K562 (cell line): ENCODE measurements at regions not wholly inside any gene's neighbourhood (a gene's known extent, or its start where the extent isn't known, plus 50 kb on each side); places are given as distances from the start of the nearest gene placed in this dataset.

Source experiments
- ATAC-seq: fragments of 200-7000 bp; cut with Tn5 transposase; 3 replicates; pipeline ENCODE4 v1.9.1; 2020; ENCODE audit warnings: moderate library complexity
- BruUV-seq: library from RNA; stranded (reverse); fragments of 400-500 nt; replicated peaks from 2 replicates; lab custom pipeline; 2021; lab: Mats Ljungman, UMichigan
- CTCF ChIA-PET: fragments of 300-600 bp; formaldehyde crosslinking; extraction: SDS; loops from one replicate; lab custom pipeline; 2021; ENCODE audit warnings: low intra/inter-chr PET ratio; lab: Yijun Ruan, JAX
- POLR2A ChIA-PET: fragments of 300-600, 350-650 bp; sonication (Branson Sonifier 250); formaldehyde crosslinking; extraction: SDS; loops from one replicate; lab custom pipeline; 2021; ENCODE audit warnings: antibody characterized with exemption, inconsistent platforms; lab: Yijun Ruan, JAX
- DNase-seq, 4 experiments: peaks; one replicate each; pipeline versions ENCODE4 v3.0.0 to v3.0.0-alpha.2; 2011 to 2018; ENCODE audit warnings: low spot score in 3 of 4, mixed read lengths in 3 of 4; ENCODE audit errors: extremely low read depth in 1 of 4
- FAIRE-seq: peaks from 2 replicates; lab custom pipeline; 2011; peaks lifted over from hg19 to GRCh38; lab: Jason Lieb, UNC
- H2AFZ ChIP-seq: 2 replicates; pipeline ENCODE4 v1.6.0; 2011; ENCODE audit warnings: low read depth, low read length, control low read depth, inconsistent platforms
- H3K27ac ChIP-seq: fragments of 200-600 bp; 3 replicates; pipeline ENCODE4 v1.8.0; 2011; ENCODE audit warnings: low read depth, mild to moderate bottlenecking, control low read depth, inconsistent platforms, low read length, moderate library complexity, mixed read lengths; ENCODE audit errors: extremely low read depth
- H3K27me3 ChIP-seq, 2 experiments: fragments of 300-600 bp in 1 of 2; 2 replicates in 1 of 2; 3 replicates in 1 of 2; pipeline versions ENCODE4 v1.6.0 to v1.8.0; 2011; ENCODE audit warnings: inconsistent platforms in 2 of 2, low read length in 2 of 2, mild to moderate bottlenecking in 1 of 2, mixed read lengths in 1 of 2, moderate library complexity in 1 of 2; ENCODE audit not compliant: control insufficient read depth in 2 of 2, insufficient read depth in 2 of 2
- H3K36me3 ChIP-seq: fragments of 300-600 bp; 3 replicates; pipeline ENCODE4 v1.8.0; 2011; ENCODE audit warnings: mild to moderate bottlenecking, low read length, inconsistent platforms; ENCODE audit not compliant: control insufficient read depth, insufficient read depth
- H3K4me1 ChIP-seq, 2 experiments: fragments of 200-600 bp in 1 of 2; replicated peaks in 1 of 2; 2 replicates in 1 of 2; 3 replicates in 1 of 2; pipeline versions ENCODE4 v1.5.1 to v1.8.0; 2011; ENCODE audit warnings: inconsistent platforms in 2 of 2, low read length in 2 of 2, mild to moderate bottlenecking in 1 of 2, mixed read lengths in 1 of 2, moderate library complexity in 1 of 2; ENCODE audit not compliant: control insufficient read depth in 2 of 2, insufficient read depth in 2 of 2
- H3K4me2 ChIP-seq: 2 replicates; pipeline ENCODE4 v1.6.1; 2011; ENCODE audit warnings: low read length, control low read depth, inconsistent platforms, mixed read lengths; ENCODE audit not compliant: insufficient read depth
- H3K4me3 ChIP-seq: fragments of 200-600 bp; sonication (generic), shearing (Covaris generic); 2 replicates; pipeline ENCODE4 v1.5.1; 2016; ENCODE audit warnings: control low read depth, inconsistent platforms
- H3K79me2 ChIP-seq: fragments of 200-600 bp; 3 replicates; pipeline ENCODE4 v1.8.0; 2011; ENCODE audit warnings: low read length, inconsistent platforms; ENCODE audit not compliant: control insufficient read depth, insufficient read depth
- H3K9ac ChIP-seq, 2 experiments: 2 replicates each; pipeline versions ENCODE4 v1.6.0 to v1.6.1; 2011; ENCODE audit warnings: low read depth in 2 of 2, low read length in 2 of 2, control low read depth in 1 of 2, inconsistent platforms in 1 of 2, mild to moderate bottlenecking in 1 of 2, mixed read lengths in 1 of 2; ENCODE audit not compliant: insufficient read depth in 1 of 2
- H3K9me1 ChIP-seq: one replicate; pipeline ENCODE4 v1.6.0; 2011; ENCODE audit warnings: inconsistent platforms, mild to moderate bottlenecking, low read length, moderate library complexity; ENCODE audit not compliant: control insufficient read depth, insufficient read depth
- H3K9me3 ChIP-seq: replicated peaks from 2 replicates; pipeline ENCODE4 v1.5.1; 2011; ENCODE audit warnings: low read depth, low read length, inconsistent platforms; ENCODE audit not compliant: control insufficient read depth, insufficient read depth
- H4K20me1 ChIP-seq: replicated peaks from 2 replicates; pipeline ENCODE4 v1.6.1; 2011; ENCODE audit warnings: low read length, inconsistent platforms, mixed read lengths; ENCODE audit not compliant: control insufficient read depth, insufficient read depth
- CLOCK ChIP-seq: fragments of 250-450 bp; sonication (Bioruptor Pico); IDR thresholded peaks from 2 replicates; pipeline ENCODE4 v1.4.0; 2020; ENCODE audit warnings: mild to moderate bottlenecking, moderate library complexity, borderline replicate concordance
- GATAD2B ChIP-seq: fragments of 450-650 bp; IDR thresholded peaks from 2 replicates; pipeline ENCODE4 v1.6.1; 2017; ENCODE audit warnings: mild to moderate bottlenecking, borderline replicate concordance
- HBP1 ChIP-seq: fragments of 450-650 bp; formaldehyde crosslinking; IDR thresholded peaks from 2 replicates; pipeline ENCODE4 v1.4.0; 2022; ENCODE audit warnings: missing genetic modification characterization
- HDAC8 ChIP-seq: fragments of 450-650 bp; IDR thresholded peaks from 2 replicates; pipeline ENCODE4 v1.6.1; 2016; ENCODE audit warnings: mild to moderate bottlenecking, missing genetic modification characterization, moderate library complexity, missing compliant biosample characterization
- MAFG ChIP-seq: fragments of 450-650 bp; conservative IDR thresholded peaks from 2 replicates; pipeline ENCODE4 v1.6.1; 2016; ENCODE audit warnings: missing genetic modification characterization, missing compliant biosample characterization
- NCOR1 ChIP-seq: fragments of 450-650 bp; IDR thresholded peaks from 2 replicates; pipeline ENCODE4 v1.6.1; 2016; ENCODE audit warnings: mild to moderate bottlenecking, moderate library complexity
- PRPF4 ChIP-seq: fragments of 200-400 bp; formaldehyde crosslinking; IDR thresholded peaks from one replicate; pipeline ENCODE4 v1.6.1; 2017; ENCODE audit warnings: low read length, low read depth, mild to moderate bottlenecking; ENCODE audit not compliant: insufficient read depth, poor library complexity, severe bottlenecking
- PURB ChIP-seq: sonication (generic); formaldehyde crosslinking; IDR thresholded peaks from 2 replicates; pipeline ENCODE4 v1.9.0; 2021; ENCODE audit warnings: low read depth, mild to moderate bottlenecking, missing genetic modification reagents
- RFX1 ChIP-seq: fragments of 450-650 bp; IDR thresholded peaks from 2 replicates; pipeline ENCODE4 v1.6.1; 2016; ENCODE audit warnings: mild to moderate bottlenecking, moderate library complexity
- SIN3A ChIP-seq, 2 experiments: fragments of 150-350 bp in 1 of 2; IDR thresholded peaks; 2 replicates each; pipeline ENCODE4 v1.6.1; 2011 to 2016; ENCODE audit warnings: borderline replicate concordance in 2 of 2, low read depth in 2 of 2, low read length in 2 of 2, mild to moderate bottlenecking in 2 of 2, moderate library complexity in 2 of 2; ENCODE audit not compliant: control insufficient read depth in 1 of 2
- SOX6 ChIP-seq: fragments of 450-650 bp; IDR thresholded peaks from 2 replicates; pipeline ENCODE4 v1.6.1; 2014; ENCODE audit warnings: mild to moderate bottlenecking
- VEZF1 ChIP-seq: fragments of 200-800 bp; sonication (Bioruptor generic); IDR thresholded peaks from 2 replicates; pipeline ENCODE4 v1.6.1; 2017; ENCODE audit warnings: missing genetic modification characterization, missing compliant biosample characterization
- ZNF655 ChIP-seq: fragments of 250-450 bp; sonication (Bioruptor Pico); IDR thresholded peaks from 2 replicates; pipeline ENCODE4 v1.5.0; 2021
- WGBS: fragments of 100-300 bp; shearing (Covaris generic); methylation state at CpG from one replicate; pipeline ENCODE4 v1.1.6; 2016; ENCODE audit warnings: low coverage, mixed read lengths; ENCODE audit not compliant: insufficient coverage; ENCODE audit errors: missing lambda C conversion rate; 5-methylcytosine and 5-hydroxymethylcytosine counted together
- in situ Hi-C: fragments of 300-500 bp; cut with MboI; formaldehyde crosslinking; loops from 4 replicates; pipeline ENCODE4 v1.15.0; 2018; ENCODE audit warnings: inconsistent platforms, mixed read lengths
- intact Hi-C: fragments of 100-400 bp; cut with micrococcal nuclease; formaldehyde crosslinking; loops from 2 replicates; pipeline ENCODE4 v1.14.2; 2022

- H3K27ac ChIP-seq = no peak overlapping the region
- TF ChIP-seq SIN3A (IDR thresholded peaks at IDR 0.05; ENCODE audit: borderline replicate concordance in 2 of 2, control insufficient read depth in 1 of 2, low read depth in 2 of 2, low read length in 2 of 2) (no peak), VEZF1 (no peak), SOX6 (no peak), PRPF4 (no peak), RFX1 (no peak), PURB (no peak), MAFG (tag) (no peak), CLOCK (no peak), HDAC8 (tag) (no peak), NCOR1 (no peak), HBP1 (no peak), GATAD2B (no peak), ZNF655 (CRISPR knock-in tag) (no peak)
- no peak overlapping the region for H3K4me2 ChIP-seq
- CTCF ChIA-PET = no interaction called here
- H2AFZ ChIP-seq = no peak overlapping the region
- no peaks in the 10 kb centered on the region for H3K9me1 ChIP-seq
- no peaks in the 10 kb centered on the region for H3K36me3 ChIP-seq
- DNase-seq (no peak), FAIRE-seq (no peak), ATAC-seq (no peak)
- H3K9me3 ChIP-seq = no peaks in the 10 kb centered on the region
- POLR2A ChIA-PET = interaction anchor here (1.2 kb wide), 2 partner anchors 9 to 20 kb away, joined by 5 to 8 read pairs; no protein-coding TSS in a partner anchor
- peaks cover 5% of the 10 kb centered on the region; the same call in 1 of the 2 replicates for H4K20me1 ChIP-seq
- under 1% methylated on average over 11 of the region's 11 CpGs for WGBS
- intact Hi-C loops (no loop called here), in situ Hi-C loops (no loop called here)
- peaks cover 28 to 50% of the 10 kb centered on the region in 2 experiments for H3K27me3 ChIP-seq
- BruUV-seq = no TSS peak
- no peak overlapping the region for H3K4me3 ChIP-seq
- H3K9ac ChIP-seq = no peak overlapping the region
- no peaks in the 10 kb centered on the region for H3K4me1 ChIP-seq
- H3K79me2 ChIP-seq = no peaks in the 10 kb centered on the region
Measured at GRCh38 chr7:155864991-155865690, 52.9 kb upstream of the SHH start.
